ENCODE measurements at regions not wholly inside any gene's neighbourhood (a gene's known extent, or its start where the extent isn't known, plus 50 kb on each side); places are given as distances from the start of the nearest gene placed in this dataset.

- RAD21 ChIA-PET (ENCODE audit: unreplicated experiment), result no interaction called here
- CTCF ChIA-PET, result no interaction called here
- H3K9me3 ChIP-seq (replicated peaks; ENCODE audit: control insufficient read depth, insufficient read depth, low read length), result no peaks in the 10 kb centered on the region; the same call in 2 of the 3 replicates
- H4K20me1 ChIP-seq (ENCODE audit: control insufficient read depth, insufficient read depth), result no peaks in the 10 kb centered on the region
- FAIRE-seq (no peak), DNase-seq (ENCODE audit: low read depth, low spot score) (no peak), ATAC-seq (no peak)
- intact Hi-C loops (cut with micrococcal nuclease; ENCODE audit: unreplicated experiment) (no loop called here), in situ Hi-C loops (cut with MboI) (no loop called here)
- SMC1A ChIA-PET (ENCODE audit: uncharacterized antibody, unreplicated experiment), result interaction anchor here (1.3 to 1.5 kb wide), 2 partner anchors 30 to 354 kb away, joined by 3 to 4 read pairs; no protein-coding TSS in a partner anchor
- no peak overlapping the region for H3K9ac ChIP-seq (ENCODE audit: control insufficient read depth, insufficient read depth, low read length)
- WGBS (ENCODE audit: insufficient coverage, insufficient replicate concordance, low lambda C conversion rate, missing lambda C conversion rate), result 32% methylated on average over 4 of the region's 4 CpGs
- no peak overlapping the region for H3K4me3 ChIP-seq
- H3K4me1 ChIP-seq (ENCODE audit: control insufficient read depth, insufficient read depth, low read length), result no peaks in the 10 kb centered on the region
- BruUV-seq (replicated peaks), result no TSS peak
- POLR2A ChIA-PET, result no interaction called here
- H2AFZ ChIP-seq (ENCODE audit: control insufficient read depth, low read depth, low read length), result no peak overlapping the region
- no peaks in the 10 kb centered on the region for H3K27me3 ChIP-seq (replicated peaks in 1 of 2; ENCODE audit: control insufficient read depth in 2 of 2, insufficient read depth in 2 of 2, low read length in 1 of 2)
- TF ChIP-seq MTA3 (IDR thresholded peaks at IDR 0.05; ENCODE audit: borderline replicate concordance, low read length) (no peak), ATF3 (IDR thresholded peaks at IDR 0.05; ENCODE audit: borderline replicate concordance, extremely low read depth, low read depth, low read length) (no peak), CBFB (IDR thresholded peaks at IDR 0.05; ENCODE audit: low read depth) (no peak), BCLAF1 (IDR thresholded peaks at IDR 0.05) (no peak), CHD4 (IDR thresholded peaks at IDR 0.05) (no peak), MYC (IDR thresholded peaks at IDR 0.05; ENCODE audit: insufficient read depth, insufficient read length, insufficient replicate concordance, low read length, severe bottlenecking) (no peak), E2F4 (IDR thresholded peaks at IDR 0.05; ENCODE audit: low read depth, low read length) (no peak), USF2 (IDR thresholded peaks at IDR 0.05; ENCODE audit: borderline replicate concordance, low read depth, low read length) (no peak), SMAD1 (IDR thresholded peaks at IDR 0.05; ENCODE audit: low read depth, partially characterized antibody) (no peak), PKNOX1 (IDR thresholded peaks at IDR 0.05) (no peak), MEF2A (IDR thresholded peaks at IDR 0.05; ENCODE audit: insufficient read depth, low read depth, low read length) (no peak), GABPA (IDR thresholded peaks at IDR 0.05; ENCODE audit: low read depth) (no peak), IRF4 (IDR thresholded peaks at IDR 0.05; ENCODE audit: low read depth, low read length) (no peak), IRF5 (IDR thresholded peaks at IDR 0.05; ENCODE audit: borderline replicate concordance) (no peak), MYB (IDR thresholded peaks at IDR 0.05; ENCODE audit: borderline replicate concordance, low read depth, low read length) (no peak), SREBF1 (IDR thresholded peaks at IDR 0.05; ENCODE audit: low read length) (no peak), NFIC (IDR thresholded peaks at IDR 0.05; ENCODE audit: low read depth, low read length) (no peak)
- H3K36me3 ChIP-seq (ENCODE audit: control insufficient read depth in 2 of 2, insufficient read depth in 2 of 2, low read length in 1 of 2), result no peaks in the 10 kb centered on the region
- no peak overlapping the region for H3K27ac ChIP-seq (ENCODE audit: control insufficient read depth, insufficient read depth)
- no peak overlapping the region for H3K4me2 ChIP-seq (ENCODE audit: control insufficient read depth, insufficient read depth)
- H3K79me2 ChIP-seq (ENCODE audit: control insufficient read depth, insufficient read depth, low read length), result no peaks in the 10 kb centered on the region
Observed at GRCh38 chr7:41401833-41402232, 301.1 kb downstream of the INHBA start.

All from GM12878 (cell line).